HAP-1 (cell line): ENCODE measurements at regions not wholly inside any gene's neighbourhood (a gene's known extent, or its start where the extent isn't known, plus 50 kb on each side); places are given as distances from the start of the nearest gene placed in this dataset.
"Not testable (repeated sequence)": the region's sequence is repeated elsewhere in the genome, so short reads cannot be mapped to it uniquely, and the experiment has no call there.

ENCODE experiments used
- DNase-seq, 2 experiments: peaks; one replicate each; pipeline ENCODE4 v3.0.0-alpha.2; 2016 to 2020; ENCODE audit warnings: low spot score in 2 of 2
- H3K27me3 ChIP-seq: fragments of 250-450 bp; sonication (Bioruptor Pico); 2 replicates; pipeline ENCODE4 v1.5.1; 2020; ENCODE audit warnings: low read depth, mild to moderate bottlenecking, moderate library complexity
- H3K36me3 ChIP-seq: fragments of 250-450 bp; sonication (Bioruptor Pico); replicated peaks from 2 replicates; pipeline ENCODE4 v1.5.1; 2020; ENCODE audit warnings: mild to moderate bottlenecking
- H3K4me1 ChIP-seq: fragments of 250-450 bp; sonication (Bioruptor Pico); 2 replicates; pipeline ENCODE4 v1.5.1; 2020; ENCODE audit warnings: mild to moderate bottlenecking
- H3K4me3 ChIP-seq: fragments of 250-450 bp; sonication (Bioruptor Pico); 2 replicates; pipeline ENCODE4 v1.5.1; 2020; ENCODE audit warnings: mild to moderate bottlenecking, moderate library complexity
- H3K9me3 ChIP-seq: fragments of 250-450 bp; sonication (Bioruptor Pico); 2 replicates; pipeline ENCODE4 v1.5.1; 2020; ENCODE audit warnings: mild to moderate bottlenecking, moderate library complexity
- in situ Hi-C: fragments of 300-500 bp; cut with MboI; formaldehyde crosslinking; loops from 3 replicates; pipeline ENCODE4 v1.14.3; 2020; ENCODE audit warnings: low sequenced_read_pairs, inconsistent platforms, mixed read lengths

DNA sequence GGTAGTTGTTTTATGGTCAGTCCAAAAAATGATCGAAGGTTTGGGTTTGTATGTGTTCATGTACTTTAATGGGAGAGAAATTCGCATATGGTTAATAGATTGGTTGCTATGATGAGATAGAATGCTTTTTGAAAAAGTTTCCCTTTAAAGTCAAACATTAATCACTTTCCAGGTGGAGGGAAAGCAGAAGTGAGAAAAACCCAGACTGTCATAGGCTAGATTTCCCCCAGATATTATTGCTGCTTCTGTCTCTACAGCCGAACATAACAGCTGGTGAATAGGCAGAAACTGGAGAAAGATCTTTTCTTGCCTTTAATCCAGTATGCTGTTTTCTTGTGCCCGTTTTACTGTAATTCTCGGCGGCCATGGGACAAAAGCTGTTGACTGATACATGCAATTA, 287.6 kb downstream of the SOX2 start:
- in situ Hi-C loops: no loop called here
- H3K36me3 ChIP-seq: no peaks in the 10 kb centered on the region

GRCh38 chr3:182000447-182000846, 288.7 kb downstream of the SOX2 start:
- H3K9me3 ChIP-seq: no peaks in the 10 kb centered on the region
- no peaks in the 10 kb centered on the region for H3K4me1 ChIP-seq
- H3K36me3 ChIP-seq: no peaks in the 10 kb centered on the region
- no peaks in the 10 kb centered on the region for H3K27me3 ChIP-seq
- in situ Hi-C loops: no loop called here
- no peak for DNase-seq
- H3K4me3 ChIP-seq: no peak overlapping the region

More for the DNA sequence above, 287.6 kb downstream of the SOX2 start:
- no peaks in the 10 kb centered on the region for H3K4me1 ChIP-seq
- no peaks in the 10 kb centered on the region for H3K27me3 ChIP-seq
- no peak overlapping the region for H3K4me3 ChIP-seq
- peak in 1 of 2 experiments; percentile 14 for DNase-seq
- H3K9me3 ChIP-seq: no peaks in the 10 kb centered on the region

DNA sequence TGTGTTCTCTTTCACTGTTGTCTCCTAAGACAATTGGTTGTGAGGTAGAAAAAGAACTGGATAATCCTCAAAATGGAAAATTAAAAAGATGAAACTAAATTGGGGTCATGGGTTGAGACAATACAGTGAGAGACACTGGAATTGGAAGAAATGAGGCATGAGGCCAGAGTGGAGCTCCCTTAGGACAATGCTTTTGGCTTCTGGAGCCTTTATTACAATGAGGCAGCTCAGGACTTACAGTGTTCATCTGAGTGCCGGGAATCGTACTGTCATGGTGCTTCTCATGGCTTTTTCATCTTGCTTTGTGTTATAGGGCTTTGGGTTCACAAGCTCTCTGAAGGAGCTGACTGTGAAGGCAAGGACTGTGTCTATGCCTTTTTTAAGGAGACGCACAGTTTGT, 293.5 kb downstream of the SOX2 start:
- Histone ChIP-seq H3K9me3 (no peaks in the 10 kb centered on the region), H3K4me3 (no peak overlapping the region), H3K4me1 (no peaks in the 10 kb centered on the region), H3K27me3 (no peaks in the 10 kb centered on the region), H3K36me3 (no peaks in the 10 kb centered on the region)
- in situ Hi-C loops: no loop called here
- no peak for DNase-seq

DNA sequence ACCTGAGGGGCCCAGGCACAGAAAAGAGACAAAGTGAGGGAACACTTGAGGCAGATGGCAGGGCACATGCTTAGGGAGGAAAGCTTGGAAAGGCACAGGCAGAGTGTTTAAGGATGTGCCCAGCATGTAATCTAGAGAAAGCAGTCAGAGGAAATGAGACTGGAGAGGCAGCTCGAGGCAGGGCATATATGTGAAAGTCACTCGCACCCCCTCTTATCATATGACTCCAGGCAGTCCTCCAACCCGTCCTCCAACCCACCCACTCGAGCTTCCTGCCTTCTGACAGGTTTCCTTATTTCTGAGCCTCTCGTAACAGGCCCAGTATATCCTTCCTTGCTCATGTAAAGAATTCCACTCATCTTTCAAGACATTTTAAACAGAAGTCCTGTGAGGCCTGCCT, 294.0 kb downstream of the SOX2 start:
- Histone ChIP-seq H3K4me3 (no peak overlapping the region), H3K9me3 (no peaks in the 10 kb centered on the region), H3K36me3 (no peaks in the 10 kb centered on the region), H3K27me3 (no peaks in the 10 kb centered on the region), H3K4me1 (no peaks in the 10 kb centered on the region)
- in situ Hi-C loops: no loop called here
- no peak for DNase-seq

DNA sequence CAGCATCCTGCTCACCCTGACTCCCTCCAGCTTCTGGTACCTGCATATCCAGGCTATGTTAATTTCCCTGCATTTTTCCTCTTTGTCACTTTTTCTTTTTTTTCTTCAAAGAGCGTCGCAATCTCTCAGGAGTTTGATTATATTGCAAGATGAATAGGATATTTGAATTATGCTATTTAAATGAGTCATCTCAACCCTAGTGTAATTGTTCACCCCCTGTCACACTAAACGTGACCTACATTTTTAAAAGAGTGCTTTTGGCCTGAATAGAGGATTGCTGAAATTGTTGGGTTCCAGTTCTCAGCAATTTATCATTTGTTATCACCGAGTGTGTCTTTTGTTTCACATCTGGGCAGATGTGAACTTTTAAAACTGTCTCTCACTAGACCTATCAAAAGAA, 294.7 kb downstream of the SOX2 start:
- no peak for DNase-seq
- no peak overlapping the region for H3K4me3 ChIP-seq
- in situ Hi-C loops: no loop called here
- H3K27me3 ChIP-seq: no peaks in the 10 kb centered on the region
- H3K36me3 ChIP-seq: no peaks in the 10 kb centered on the region
- H3K4me1 ChIP-seq: no peaks in the 10 kb centered on the region
- no peaks in the 10 kb centered on the region for H3K9me3 ChIP-seq

- H3K4me3 ChIP-seq: no peak overlapping the region
- DNase-seq: no peak
- in situ Hi-C loops: no loop called here
- no peaks in the 10 kb centered on the region for H3K4me1 ChIP-seq
- H3K9me3 ChIP-seq: no peaks in the 10 kb centered on the region
- no peaks in the 10 kb centered on the region for H3K27me3 ChIP-seq
- H3K36me3 ChIP-seq: no peaks in the 10 kb centered on the region
Measured at GRCh38 chr3:182007441-182007840, 295.7 kb downstream of the SOX2 start.

DNA sequence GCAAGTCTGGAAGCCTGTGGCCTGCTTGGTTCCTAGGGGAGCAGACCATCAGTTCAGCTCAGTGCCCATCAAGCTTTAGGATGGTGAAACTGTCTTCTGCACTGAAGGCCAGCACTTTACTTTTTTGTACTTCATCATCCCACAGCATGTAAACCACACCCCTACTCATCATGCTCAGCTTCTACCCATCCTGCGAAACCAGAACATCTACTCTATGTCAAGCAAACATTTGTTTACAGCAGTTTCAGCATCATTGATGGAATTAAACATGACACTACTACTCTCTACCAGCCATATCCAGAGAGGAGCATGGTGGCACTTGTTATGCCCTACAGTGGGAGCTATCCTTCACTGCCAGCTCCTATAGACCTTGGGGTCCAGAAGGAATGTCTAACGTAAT, 306.6 kb downstream of the SOX2 start:
- no peak overlapping the region for H3K4me3 ChIP-seq
- no peaks in the 10 kb centered on the region for H3K36me3 ChIP-seq
- no peak for DNase-seq
- H3K4me1 ChIP-seq: no peaks in the 10 kb centered on the region
- H3K27me3 ChIP-seq: no peaks in the 10 kb centered on the region; the same call in 1 of the 2 replicates
- in situ Hi-C loops: no loop called here
- H3K9me3 ChIP-seq: no peaks in the 10 kb centered on the region

- no peaks in the 10 kb centered on the region; the same call in 1 of the 2 replicates for H3K27me3 ChIP-seq
- H3K4me1 ChIP-seq: no peaks in the 10 kb centered on the region
- no peak overlapping the region for H3K4me3 ChIP-seq
- H3K9me3 ChIP-seq: no peaks in the 10 kb centered on the region
- no peaks in the 10 kb centered on the region for H3K36me3 ChIP-seq
- DNase-seq: no peak
- in situ Hi-C loops: no loop called here
Measured at GRCh38 chr3:182019926-182020325, 308.2 kb downstream of the SOX2 start.

- no peaks in the 10 kb centered on the region for H3K4me1 ChIP-seq
- no peak for DNase-seq
- in situ Hi-C loops: no loop called here
- H3K9me3 ChIP-seq: no peaks in the 10 kb centered on the region
- H3K36me3 ChIP-seq: no peaks in the 10 kb centered on the region
- H3K4me3 ChIP-seq: no peak overlapping the region
- H3K27me3 ChIP-seq: no peaks in the 10 kb centered on the region; the same call in 1 of the 2 replicates
Measured at GRCh38 chr3:182023843-182024242, 312.1 kb downstream of the SOX2 start.

GRCh38 chr3:182027366-182027765, 315.6 kb downstream of the SOX2 start:
- Histone ChIP-seq H3K27me3 (no peaks in the 10 kb centered on the region; the same call in 1 of the 2 replicates), H3K4me3 (no peak overlapping the region), H3K9me3 (no peaks in the 10 kb centered on the region), H3K4me1 (no peaks in the 10 kb centered on the region), H3K36me3 (no peaks in the 10 kb centered on the region)
- DNase-seq: no peak
- in situ Hi-C loops: no loop called here

DNA sequence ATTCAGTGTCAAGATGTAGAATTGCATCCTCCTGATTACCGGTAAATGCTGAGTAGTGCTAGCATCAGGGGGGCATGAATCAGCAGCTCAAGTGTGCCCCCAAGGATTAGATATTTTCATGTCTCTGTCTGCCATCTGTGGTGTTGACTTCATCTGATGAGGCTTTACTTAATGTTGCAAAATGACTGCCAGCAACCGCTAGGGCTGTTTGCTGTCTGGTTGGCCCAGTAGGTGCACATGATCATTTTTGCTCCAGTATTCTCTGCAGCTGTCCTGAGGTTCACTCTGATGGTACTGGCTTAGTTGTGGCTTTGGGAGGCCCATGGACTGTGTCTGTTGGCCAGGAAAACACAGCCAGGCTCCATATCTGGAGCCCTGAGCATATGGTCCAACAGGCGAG, 316.4 kb downstream of the SOX2 start:
- Histone ChIP-seq H3K27me3 (no peaks in the 10 kb centered on the region; the same call in 1 of the 2 replicates), H3K4me3 (no peak overlapping the region), H3K4me1 (no peaks in the 10 kb centered on the region), H3K9me3 (no peaks in the 10 kb centered on the region), H3K36me3 (no peaks in the 10 kb centered on the region)
- DNase-seq: no peak
- in situ Hi-C loops: no loop called here

DNA sequence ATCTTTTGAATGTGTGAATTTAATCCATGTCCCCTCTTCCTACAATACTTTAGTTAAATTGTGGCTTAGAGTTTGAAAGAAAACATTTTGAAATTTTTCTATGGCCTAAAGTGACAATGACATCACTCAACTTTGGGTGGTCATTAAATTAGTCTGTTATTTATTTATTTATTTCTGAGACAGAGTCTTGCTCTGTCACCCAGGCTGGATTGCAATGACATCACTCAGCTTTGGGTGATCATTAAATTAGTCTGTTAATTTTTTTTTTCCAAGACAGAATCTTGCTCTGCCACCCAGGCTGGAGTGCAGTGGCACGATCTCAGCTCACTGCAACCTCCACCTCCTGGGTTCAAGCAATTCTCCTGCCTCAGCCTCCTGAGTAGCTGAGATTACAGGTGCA, 322.5 kb downstream of the SOX2 start:
- in situ Hi-C loops: not testable (repeated sequence)

GRCh38 chr3:182035324-182035723, 323.6 kb downstream of the SOX2 start:
- in situ Hi-C loops: no loop called here
- Histone ChIP-seq H3K9me3 (no peaks in the 10 kb centered on the region), H3K4me3 (no peak overlapping the region), H3K4me1 (no peaks in the 10 kb centered on the region), H3K27me3 (no peaks in the 10 kb centered on the region), H3K36me3 (no peaks in the 10 kb centered on the region)
- no peak for DNase-seq

More for the DNA sequence above, 322.5 kb downstream of the SOX2 start:
- H3K36me3 ChIP-seq, H3K4me1 ChIP-seq, H3K27me3 ChIP-seq, H3K4me3 ChIP-seq, H3K9me3 ChIP-seq, DNase-seq: not testable (repeated sequence)

DNA sequence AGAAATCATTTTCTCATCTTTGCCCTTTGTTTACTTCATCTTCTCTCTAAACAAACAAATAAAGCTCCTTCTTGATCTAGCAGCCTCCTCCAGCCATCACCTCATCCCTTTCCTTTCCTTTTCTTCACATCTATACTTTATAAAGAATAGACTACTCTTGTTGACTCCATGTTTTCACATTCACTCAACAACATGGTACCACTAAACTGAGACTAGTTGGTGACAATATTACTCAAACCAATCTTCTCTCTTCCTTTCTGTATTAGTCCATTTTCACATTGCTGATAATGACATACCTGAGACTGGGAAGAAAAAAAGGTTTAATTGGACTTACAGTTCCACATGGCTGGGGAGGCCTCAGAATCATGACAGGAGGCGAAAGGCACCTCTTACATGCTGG, 324.7 kb downstream of the SOX2 start:
- H3K27me3 ChIP-seq: no peaks in the 10 kb centered on the region
- no peak for DNase-seq
- in situ Hi-C loops: no loop called here
- H3K4me1 ChIP-seq: no peaks in the 10 kb centered on the region
- no peaks in the 10 kb centered on the region for H3K9me3 ChIP-seq
- H3K4me3 ChIP-seq: no peak overlapping the region
- no peaks in the 10 kb centered on the region for H3K36me3 ChIP-seq

DNA sequence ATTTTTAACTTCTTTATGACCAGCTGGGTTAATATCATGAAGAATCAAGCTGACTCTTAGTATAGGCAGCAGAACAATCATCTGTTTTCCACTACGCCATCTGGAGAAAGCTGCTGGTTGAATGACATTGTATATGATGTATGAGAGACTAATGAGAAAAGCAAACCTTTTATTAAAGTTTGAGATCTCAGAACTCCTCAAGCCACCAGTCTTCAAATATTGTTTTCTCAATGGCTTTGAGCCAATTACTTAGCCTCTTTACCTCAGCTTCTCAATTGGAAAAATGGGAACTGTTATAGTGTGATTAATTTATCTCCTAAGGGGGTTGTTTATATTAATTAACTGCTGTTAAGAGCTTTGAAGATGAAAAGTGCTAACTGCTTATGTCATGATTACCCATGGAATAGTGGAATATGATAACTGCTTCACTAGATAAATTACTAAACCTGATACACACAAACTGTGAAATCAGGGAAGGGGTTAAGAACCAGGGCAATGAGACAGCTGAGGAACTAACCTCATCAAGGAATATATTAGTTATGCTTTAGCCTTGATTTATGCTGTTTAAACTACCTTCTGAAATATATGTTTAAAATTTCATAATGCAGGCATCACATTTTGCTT, 330.1 kb downstream of the SOX2 start:
- H3K9me3 ChIP-seq: no peaks in the 10 kb centered on the region

More for the DNA sequence above, 330.1 kb downstream of the SOX2 start:
- Histone ChIP-seq H3K36me3 (no peaks in the 10 kb centered on the region), H3K4me1 (no peaks in the 10 kb centered on the region), H3K4me3 (no peak overlapping the region), H3K27me3 (peaks cover 2% of the 10 kb centered on the region; the same call in 1 of the 2 replicates)
- DNase-seq: no peak
- in situ Hi-C loops: no loop called here
